ENCODE measurements at regions not wholly inside any gene's neighbourhood (a gene's known extent, or its start where the extent isn't known, plus 50 kb on each side); places are given as distances from the start of the nearest gene placed in this dataset.

GRCh38 chr4:11839889-11840288, 411.2 kb upstream of the HS3ST1 start:
- TF ChIP-seq CEBPB (IDR thresholded peaks at IDR 0.05; ENCODE audit: low read depth, low read length) (no peak), MAZ (IDR thresholded peaks at IDR 0.05; ENCODE audit: borderline replicate concordance, low read depth, low read length) (no peak), ELK1 (IDR thresholded peaks at IDR 0.05; ENCODE audit: borderline replicate concordance, low read depth, low read length) (no peak)
- TF ChIP-seq, protein P1, sequence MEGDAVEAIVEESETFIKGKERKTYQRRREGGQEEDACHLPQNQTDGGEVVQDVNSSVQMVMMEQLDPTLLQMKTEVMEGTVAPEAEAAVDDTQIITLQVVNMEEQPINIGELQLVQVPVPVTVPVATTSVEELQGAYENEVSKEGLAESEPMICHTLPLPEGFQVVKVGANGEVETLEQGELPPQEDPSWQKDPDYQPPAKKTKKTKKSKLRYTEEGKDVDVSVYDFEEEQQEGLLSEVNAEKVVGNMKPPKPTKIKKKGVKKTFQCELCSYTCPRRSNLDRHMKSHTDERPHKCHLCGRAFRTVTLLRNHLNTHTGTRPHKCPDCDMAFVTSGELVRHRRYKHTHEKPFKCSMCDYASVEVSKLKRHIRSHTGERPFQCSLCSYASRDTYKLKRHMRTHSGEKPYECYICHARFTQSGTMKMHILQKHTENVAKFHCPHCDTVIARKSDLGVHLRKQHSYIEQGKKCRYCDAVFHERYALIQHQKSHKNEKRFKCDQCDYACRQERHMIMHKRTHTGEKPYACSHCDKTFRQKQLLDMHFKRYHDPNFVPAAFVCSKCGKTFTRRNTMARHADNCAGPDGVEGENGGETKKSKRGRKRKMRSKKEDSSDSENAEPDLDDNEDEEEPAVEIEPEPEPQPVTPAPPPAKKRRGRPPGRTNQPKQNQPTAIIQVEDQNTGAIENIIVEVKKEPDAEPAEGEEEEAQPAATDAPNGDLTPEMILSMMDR (conservative IDR thresholded peaks at IDR 0.05; ENCODE audit: low read depth, low read length) = no peak
